ENCODE measurements at regions not wholly inside any gene's neighbourhood (a gene's known extent, or its start where the extent isn't known, plus 50 kb on each side); places are given as distances from the start of the nearest gene placed in this dataset.

DNA sequence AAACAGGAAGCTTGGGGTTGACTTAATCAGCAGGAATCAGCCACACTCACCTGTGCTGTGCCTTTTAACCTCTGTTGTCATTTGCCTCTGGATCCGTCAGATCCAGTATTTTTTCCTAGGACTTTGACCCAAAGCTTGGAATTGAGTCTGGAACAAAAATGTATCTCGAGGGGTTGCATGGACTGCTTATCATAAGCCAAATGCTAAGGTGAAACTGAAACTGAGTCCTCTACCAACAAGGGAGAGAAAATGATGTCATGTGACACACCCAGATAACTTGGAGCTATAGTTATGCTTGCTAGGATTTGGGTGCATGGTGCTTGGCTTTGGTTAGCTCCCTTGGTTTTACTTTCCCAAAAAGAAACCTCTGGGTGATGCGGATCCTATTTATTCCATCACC is 2158.6 kb upstream of the PIK3C3 start:
- TF ChIP-seq YY1 (IDR thresholded peaks at IDR 0.05; ENCODE audit: insufficient read depth, insufficient read length) (no peak), SUZ12 (IDR thresholded peaks at IDR 0.05; ENCODE audit: extremely low read depth, insufficient read depth, insufficient read length) (no peak), ZNF274 (IDR thresholded peaks at IDR 0.05; ENCODE audit: low read depth, low read length) (no peak)
- DNase-seq (ENCODE audit: low read depth, low spot score), result no peak
- Histone ChIP-seq H3K9me3 (ENCODE audit: insufficient read depth, low read length) (peaks cover 5% of the 10 kb centered on the region; the same call in 1 of the 2 replicates), H3K4me1 (ENCODE audit: insufficient read depth, insufficient read length) (no peaks in the 10 kb centered on the region), H3K9ac (ENCODE audit: insufficient read length, low read depth) (no peak overlapping the region), H3K4me3 (ENCODE audit: insufficient read length, low read depth) (no peak overlapping the region), H3K27me3 (ENCODE audit: insufficient read depth, insufficient read length) (no peaks in the 10 kb centered on the region), H3K36me3 (ENCODE audit: insufficient read depth, insufficient read length, low read length) (peaks cover 5% of the 10 kb centered on the region)

DNA sequence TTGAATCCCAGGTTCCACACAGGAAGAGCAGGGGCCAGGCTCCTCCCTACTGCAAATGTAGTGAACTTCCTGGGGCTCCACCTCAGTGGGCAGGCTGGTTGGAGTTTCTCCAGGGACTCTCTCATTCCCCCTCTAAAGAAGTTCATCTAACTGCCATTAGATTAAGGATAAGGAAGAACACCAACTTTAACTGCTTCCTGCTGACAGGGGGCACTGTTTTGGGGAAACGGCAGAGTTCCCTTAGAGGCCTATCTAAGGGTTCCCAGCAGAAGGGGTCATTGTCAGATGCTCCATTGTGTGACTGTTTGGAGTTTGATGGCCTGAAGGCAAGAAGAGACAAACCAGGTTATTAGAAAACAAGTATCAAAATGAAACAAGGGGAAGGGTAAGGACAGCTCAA is 2159.7 kb upstream of the PIK3C3 start:
- Histone ChIP-seq H3K4me1 (ENCODE audit: insufficient read depth, insufficient read length) (no peaks in the 10 kb centered on the region), H3K27me3 (ENCODE audit: insufficient read depth, insufficient read length) (no peaks in the 10 kb centered on the region), H3K36me3 (ENCODE audit: insufficient read depth, insufficient read length, low read length) (peaks cover 6% of the 10 kb centered on the region), H3K9me3 (ENCODE audit: insufficient read depth, low read length) (no peaks in the 10 kb centered on the region), H3K9ac (ENCODE audit: insufficient read length, low read depth) (no peak overlapping the region), H3K4me3 (ENCODE audit: insufficient read length, low read depth) (no peak overlapping the region)
- TF ChIP-seq ZNF274 (IDR thresholded peaks at IDR 0.05; ENCODE audit: low read depth, low read length) (no peak), YY1 (IDR thresholded peaks at IDR 0.05; ENCODE audit: insufficient read depth, insufficient read length) (no peak), SUZ12 (IDR thresholded peaks at IDR 0.05; ENCODE audit: extremely low read depth, insufficient read depth, insufficient read length) (no peak)
- DNase-seq (ENCODE audit: low read depth, low spot score), result no peak

DNA sequence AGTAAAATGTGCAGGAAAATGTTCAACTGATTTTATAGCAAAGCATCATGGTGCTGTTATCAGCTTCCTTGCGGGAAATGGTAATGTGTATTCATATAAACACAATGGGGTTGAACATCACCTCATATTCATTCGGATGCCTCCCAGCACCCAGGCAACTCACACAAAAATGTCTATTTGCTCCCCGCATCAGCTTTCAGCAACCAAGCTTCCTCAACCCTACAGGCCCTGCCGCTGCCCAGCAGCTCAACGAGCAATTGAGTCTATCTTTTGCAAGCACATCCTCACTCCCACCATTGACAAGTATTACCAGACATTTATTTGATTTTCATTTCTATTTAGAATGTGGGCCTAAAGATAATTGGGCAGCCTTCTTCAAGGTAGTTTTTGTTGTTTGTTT is 2161.4 kb upstream of the PIK3C3 start:
- no peaks in the 10 kb centered on the region for H3K9me3 ChIP-seq (ENCODE audit: insufficient read depth, low read length)
- no peak for TF ChIP-seq YY1 (IDR thresholded peaks at IDR 0.05; ENCODE audit: insufficient read depth, insufficient read length)
- no peak for TF ChIP-seq SUZ12 (IDR thresholded peaks at IDR 0.05; ENCODE audit: extremely low read depth, insufficient read depth, insufficient read length)
- no peak for TF ChIP-seq ZNF274 (IDR thresholded peaks at IDR 0.05; ENCODE audit: low read depth, low read length)
- H3K9ac ChIP-seq (ENCODE audit: insufficient read length, low read depth), result no peak overlapping the region
- H3K27me3 ChIP-seq (ENCODE audit: insufficient read depth, insufficient read length), result no peaks in the 10 kb centered on the region
- no peak for DNase-seq (ENCODE audit: low read depth, low spot score)
- no peak overlapping the region for H3K4me3 ChIP-seq (ENCODE audit: insufficient read length, low read depth)
- peaks cover 7% of the 10 kb centered on the region for H3K36me3 ChIP-seq (ENCODE audit: insufficient read depth, insufficient read length, low read length)
- no peaks in the 10 kb centered on the region for H3K4me1 ChIP-seq (ENCODE audit: insufficient read depth, insufficient read length)

DNA sequence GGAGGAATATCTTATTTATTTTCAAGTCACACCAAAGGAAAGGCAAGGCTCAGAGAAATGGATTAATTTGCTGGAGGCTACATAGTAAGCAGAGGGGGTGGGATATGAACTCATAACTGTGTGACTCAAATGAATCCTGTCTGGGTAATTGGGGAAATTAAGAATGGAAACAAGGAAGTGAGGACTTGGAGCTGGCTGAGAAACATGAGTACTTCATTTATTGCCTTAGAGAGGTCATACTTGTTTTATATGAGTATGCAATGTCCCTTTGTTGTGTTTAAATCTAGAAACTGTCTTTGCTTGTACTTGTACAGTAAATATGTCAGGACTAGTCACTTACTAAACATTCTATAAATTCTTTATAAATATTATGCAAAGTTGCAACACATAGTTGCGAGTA is 2166.7 kb upstream of the PIK3C3 start:
- H3K4me3 ChIP-seq (ENCODE audit: insufficient read length, low read depth), result no peak overlapping the region
- peaks cover 2% of the 10 kb centered on the region for H3K36me3 ChIP-seq (ENCODE audit: insufficient read depth, insufficient read length, low read length)
- no peaks in the 10 kb centered on the region for H3K27me3 ChIP-seq (ENCODE audit: insufficient read depth, insufficient read length)
- H3K9ac ChIP-seq (ENCODE audit: insufficient read length, low read depth), result no peak overlapping the region
- no peak for DNase-seq (ENCODE audit: low read depth, low spot score)
- H3K9me3 ChIP-seq (ENCODE audit: insufficient read depth, low read length), result no peaks in the 10 kb centered on the region
- TF ChIP-seq ZNF274 (IDR thresholded peaks at IDR 0.05; ENCODE audit: low read depth, low read length) (no peak), SUZ12 (IDR thresholded peaks at IDR 0.05; ENCODE audit: extremely low read depth, insufficient read depth, insufficient read length) (no peak), YY1 (IDR thresholded peaks at IDR 0.05; ENCODE audit: insufficient read depth, insufficient read length) (no peak)
- H3K4me1 ChIP-seq (ENCODE audit: insufficient read depth, insufficient read length), result no peaks in the 10 kb centered on the region

DNA sequence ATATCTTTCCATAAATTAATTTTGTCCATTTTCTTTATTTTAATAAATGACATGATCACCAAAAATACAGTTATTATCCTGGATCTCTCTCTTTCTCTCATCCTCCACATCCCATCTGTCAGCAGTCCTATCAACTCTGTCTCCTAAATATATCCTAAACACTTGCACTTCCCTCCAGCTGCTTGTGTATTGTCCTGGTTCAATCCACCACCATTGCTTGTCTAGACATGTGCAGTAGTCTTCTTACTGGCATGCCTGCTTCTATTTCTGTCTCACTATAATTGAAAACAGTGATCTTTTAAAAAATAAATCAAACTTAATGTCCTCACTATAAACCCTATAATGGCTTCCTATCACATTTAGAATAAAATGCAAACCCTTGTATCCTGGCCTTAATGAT is 2168.6 kb upstream of the PIK3C3 start:
- TF ChIP-seq YY1 (IDR thresholded peaks at IDR 0.05; ENCODE audit: insufficient read depth, insufficient read length), result no peak
- TF ChIP-seq SUZ12 (IDR thresholded peaks at IDR 0.05; ENCODE audit: extremely low read depth, insufficient read depth, insufficient read length), result no peak
- TF ChIP-seq ZNF274 (IDR thresholded peaks at IDR 0.05; ENCODE audit: low read depth, low read length), result no peak

DNA sequence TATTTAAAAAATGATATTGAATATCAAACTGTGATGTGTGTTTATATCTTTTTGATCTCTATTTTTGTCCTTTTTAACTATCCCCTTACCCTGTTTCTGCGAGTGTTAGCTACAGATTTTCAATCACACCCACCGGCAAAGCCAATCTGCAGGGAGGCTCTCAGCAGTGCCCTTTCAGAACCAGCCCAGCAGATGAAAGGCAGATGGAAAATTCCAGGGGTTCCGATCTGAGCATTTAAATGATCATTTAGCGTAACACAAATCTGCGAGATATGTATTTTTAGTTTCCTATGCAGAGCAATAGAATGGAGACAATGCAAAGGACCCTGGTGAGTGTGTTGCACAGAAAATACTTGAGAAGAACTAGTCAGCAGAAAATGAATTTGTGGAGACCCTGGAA is 2170.5 kb upstream of the PIK3C3 start:
- DNase-seq (ENCODE audit: low read depth, low spot score), result no peak
- peaks cover 9% of the 10 kb centered on the region for H3K36me3 ChIP-seq (ENCODE audit: insufficient read depth, insufficient read length, low read length)
- H3K9me3 ChIP-seq (ENCODE audit: insufficient read depth, low read length), result no peaks in the 10 kb centered on the region
- H3K4me1 ChIP-seq (ENCODE audit: insufficient read depth, insufficient read length), result no peaks in the 10 kb centered on the region
- no peak overlapping the region for H3K9ac ChIP-seq (ENCODE audit: insufficient read length, low read depth)
- TF ChIP-seq SUZ12 (IDR thresholded peaks at IDR 0.05; ENCODE audit: extremely low read depth, insufficient read depth, insufficient read length), result no peak
- no peak for TF ChIP-seq ZNF274 (IDR thresholded peaks at IDR 0.05; ENCODE audit: low read depth, low read length)
- no peak for TF ChIP-seq YY1 (IDR thresholded peaks at IDR 0.05; ENCODE audit: insufficient read depth, insufficient read length)
- no peaks in the 10 kb centered on the region for H3K27me3 ChIP-seq (ENCODE audit: insufficient read depth, insufficient read length)
- H3K4me3 ChIP-seq (ENCODE audit: insufficient read length, low read depth), result no peak overlapping the region

More for the DNA sequence above, 2168.6 kb upstream of the PIK3C3 start:
- Histone ChIP-seq H3K4me3 (ENCODE audit: insufficient read length, low read depth) (no peak overlapping the region), H3K9me3 (ENCODE audit: insufficient read depth, low read length) (no peaks in the 10 kb centered on the region), H3K36me3 (ENCODE audit: insufficient read depth, insufficient read length, low read length) (peaks cover 10% of the 10 kb centered on the region), H3K4me1 (ENCODE audit: insufficient read depth, insufficient read length) (no peaks in the 10 kb centered on the region), H3K9ac (ENCODE audit: insufficient read length, low read depth) (no peak overlapping the region), H3K27me3 (ENCODE audit: insufficient read depth, insufficient read length) (no peaks in the 10 kb centered on the region)
- DNase-seq (ENCODE audit: low read depth, low spot score), result no peak

DNA sequence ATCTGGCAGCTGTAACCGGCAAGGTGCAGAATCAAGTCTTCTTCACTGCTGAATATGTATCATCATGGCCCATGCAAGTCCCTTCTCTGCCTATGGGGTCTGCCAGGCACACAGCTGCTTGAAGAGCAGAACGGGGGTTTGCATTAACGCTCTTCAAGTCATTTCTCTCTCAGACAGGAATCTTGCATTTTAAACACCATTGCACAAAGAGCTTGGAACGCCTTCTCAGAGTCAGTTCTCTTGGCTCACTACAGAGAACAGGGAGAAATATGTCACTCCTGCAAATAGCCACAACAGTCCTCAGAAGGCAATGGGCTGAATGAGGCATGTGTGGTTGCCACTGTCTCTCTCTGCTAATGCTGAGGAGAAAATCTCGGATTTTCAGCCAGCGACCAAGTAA is 2173.5 kb upstream of the PIK3C3 start:
- Histone ChIP-seq H3K27me3 (ENCODE audit: insufficient read depth, insufficient read length) (no peaks in the 10 kb centered on the region), H3K9me3 (ENCODE audit: insufficient read depth, low read length) (no peaks in the 10 kb centered on the region), H3K4me3 (ENCODE audit: insufficient read length, low read depth) (no peak overlapping the region), H3K9ac (ENCODE audit: insufficient read length, low read depth) (no peak overlapping the region), H3K4me1 (ENCODE audit: insufficient read depth, insufficient read length) (no peaks in the 10 kb centered on the region), H3K36me3 (ENCODE audit: insufficient read depth, insufficient read length, low read length) (peaks cover 9% of the 10 kb centered on the region)
- no peak for DNase-seq (ENCODE audit: low read depth, low spot score)
- TF ChIP-seq SUZ12 (IDR thresholded peaks at IDR 0.05; ENCODE audit: extremely low read depth, insufficient read depth, insufficient read length) (no peak), ZNF274 (IDR thresholded peaks at IDR 0.05; ENCODE audit: low read depth, low read length) (no peak), YY1 (IDR thresholded peaks at IDR 0.05; ENCODE audit: insufficient read depth, insufficient read length) (no peak)

Measured in NT2/D1 (cell line).